SKM-1 treated with dmso at 0.1 percent for 144 hours (cell line): ENCODE measurements at regions not wholly inside any gene's neighbourhood (a gene's known extent, or its start where the extent isn't known, plus 50 kb on each side); places are given as distances from the start of the nearest gene placed in this dataset.
"Not testable (repeated sequence)": the region's sequence is repeated elsewhere in the genome, so short reads cannot be mapped to it uniquely, and the experiment has no call there.

Source experiments
- DNase-seq: peaks from one replicate; lab custom pipeline; 2025; ENCODE audit not compliant: unreplicated experiment; lab: John Stamatoyannopoulos, UW

- no peak for DNase-seq
These were observed 88.9 kb upstream of the NT5E start for GRCh38 chr6:85360794-85361642.

DNA sequence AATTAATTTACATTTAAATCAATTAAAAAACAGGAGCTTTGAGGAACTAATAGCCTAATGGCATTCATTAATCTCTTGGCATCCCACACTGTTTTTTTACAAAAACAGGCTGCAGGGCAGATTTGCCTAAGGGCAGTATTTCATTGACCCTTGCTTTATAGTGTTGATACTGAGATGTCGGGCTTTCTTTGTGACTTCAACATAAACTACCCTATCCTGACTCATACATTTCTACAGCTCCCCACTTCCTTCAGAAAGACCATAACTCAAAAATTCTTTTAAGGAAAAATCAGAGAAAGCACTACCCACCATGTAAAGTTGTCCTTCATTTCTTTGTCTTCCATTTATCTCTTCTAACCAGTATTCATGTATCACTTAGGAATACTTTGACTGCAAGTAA is 92.2 kb upstream of the NT5E start:
- no peak for DNase-seq

- DNase-seq = not testable (repeated sequence)
These were observed 93.1 kb upstream of the NT5E start for GRCh38 chr6:85356743-85357142.

DNA sequence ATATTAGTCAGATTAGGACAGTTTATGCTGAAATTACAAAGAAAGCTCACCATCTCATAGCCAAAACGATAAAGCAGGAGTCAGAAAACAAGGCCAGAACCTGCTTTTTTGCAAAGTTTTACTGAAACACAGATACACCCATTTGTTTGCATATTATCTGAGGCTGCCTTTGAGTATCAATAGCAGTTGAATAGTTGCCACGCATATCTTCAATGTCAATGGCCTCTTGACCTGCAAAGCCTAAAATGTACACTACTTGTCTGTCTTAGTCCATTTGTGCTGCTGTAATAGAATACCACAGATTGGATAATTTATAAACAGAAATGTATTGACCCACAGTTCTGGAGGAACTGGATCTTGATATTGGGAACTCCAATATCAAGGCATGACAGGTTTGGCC is 94.1 kb upstream of the NT5E start:
- DNase-seq = no peak

DNA sequence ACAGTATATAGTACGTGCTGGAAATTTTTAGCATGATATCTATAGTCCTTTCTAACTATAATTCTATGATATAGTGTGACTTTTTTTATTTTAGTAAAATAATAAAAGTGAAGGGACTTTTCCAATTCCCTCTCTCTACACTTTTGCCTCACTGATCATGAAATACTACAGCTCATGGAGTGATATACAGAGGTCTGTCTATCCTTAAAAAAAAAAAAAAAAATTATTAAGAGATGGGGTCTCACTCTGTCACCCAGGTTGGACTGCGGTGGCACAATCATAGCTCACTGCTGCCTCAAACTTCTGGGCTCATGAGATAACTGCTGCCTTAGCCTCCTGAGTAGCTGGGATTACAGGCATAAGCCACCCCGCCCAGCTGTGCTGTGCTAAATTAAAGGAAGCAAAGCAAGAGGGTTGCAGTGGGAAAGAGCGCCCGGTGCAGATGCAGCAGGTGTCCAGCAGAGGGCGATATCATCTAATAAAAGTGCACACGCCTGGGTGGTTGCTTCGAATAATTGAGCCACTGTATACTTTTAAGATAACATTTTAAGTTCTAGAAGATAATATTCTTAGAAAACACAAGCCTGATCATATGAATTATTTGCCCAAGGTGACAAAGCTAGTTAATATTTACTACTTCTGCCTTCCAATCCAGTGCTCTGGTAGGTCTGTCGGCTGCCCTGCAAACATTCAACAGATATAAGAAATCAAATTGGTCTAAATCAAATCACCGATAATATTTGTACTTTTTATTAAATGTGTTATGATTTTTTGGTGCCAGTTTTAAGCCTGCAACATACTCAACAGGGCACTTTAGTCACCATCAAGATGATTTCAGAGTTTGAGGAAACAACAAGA is 94.9 kb upstream of the NT5E start:
- peak; percentile 69 for DNase-seq

GRCh38 chr6:85353012-85353411 is 96.9 kb upstream of the NT5E start:
- no peak for DNase-seq

- no peak for DNase-seq
These were observed 101.2 kb upstream of the NT5E start for GRCh38 chr6:85348643-85349042.

DNA sequence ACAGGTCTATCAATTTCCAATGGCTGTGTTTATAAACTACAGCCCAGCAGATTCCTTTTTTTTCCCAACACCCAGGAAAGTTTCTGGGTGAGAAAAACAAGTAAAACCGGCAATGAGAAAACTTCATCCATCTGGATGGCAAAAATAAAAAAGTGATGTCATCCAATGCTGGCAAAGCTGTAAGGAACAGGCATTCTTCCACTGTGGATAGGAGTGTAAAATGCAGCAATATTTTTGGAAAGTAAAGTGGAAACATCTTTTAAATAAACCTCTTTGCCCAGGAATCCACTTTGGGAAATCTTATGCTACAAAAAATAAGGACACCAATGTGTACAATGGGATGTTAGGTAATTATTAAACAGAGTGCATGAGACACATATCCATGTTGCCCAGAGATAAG is 102.1 kb upstream of the NT5E start:
- DNase-seq = no peak

DNA sequence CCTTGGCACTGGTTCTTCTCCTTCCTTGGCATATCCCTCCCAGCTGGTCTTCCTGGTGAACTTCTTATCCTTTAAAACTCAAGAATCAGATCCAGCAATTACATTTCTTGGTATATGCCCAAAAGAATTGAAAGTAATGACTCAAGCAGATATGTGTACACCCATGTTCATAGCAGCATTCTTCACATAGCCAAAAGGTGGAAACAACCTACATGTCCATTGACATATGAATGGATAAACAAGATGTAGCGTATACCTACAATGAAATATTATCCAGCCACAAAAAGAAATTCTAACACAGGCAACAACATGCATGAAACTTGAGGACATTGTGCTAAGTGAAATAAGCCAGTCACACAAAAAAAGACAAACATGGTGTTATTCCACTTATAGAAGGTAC is 103.7 kb upstream of the NT5E start:
- DNase-seq = no peak

DNA sequence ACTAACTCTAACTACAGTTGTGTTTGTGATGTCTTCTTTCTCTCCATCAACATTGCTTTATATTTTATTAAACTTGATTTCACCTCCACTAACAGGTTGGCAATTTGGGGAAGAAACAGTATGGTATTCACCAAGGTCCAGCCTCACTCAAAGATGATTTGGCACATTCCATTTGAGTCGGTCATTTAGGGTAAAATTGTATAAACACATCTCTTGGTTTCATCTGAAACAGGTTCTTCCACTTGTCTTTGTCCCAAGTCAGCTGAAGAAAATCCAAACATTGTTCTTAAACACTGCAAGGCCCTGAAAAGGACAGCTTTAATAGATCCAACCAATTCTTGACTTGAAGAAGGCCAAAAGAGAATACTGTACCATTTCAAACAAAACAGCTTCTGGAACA is 104.9 kb upstream of the NT5E start:
- no peak for DNase-seq

- DNase-seq = no peak
These were observed 106.5 kb upstream of the NT5E start for GRCh38 chr6:85343428-85343827.

GRCh38 chr6:85329196-85329595 is 120.7 kb upstream of the NT5E start:
- no peak for DNase-seq

DNA sequence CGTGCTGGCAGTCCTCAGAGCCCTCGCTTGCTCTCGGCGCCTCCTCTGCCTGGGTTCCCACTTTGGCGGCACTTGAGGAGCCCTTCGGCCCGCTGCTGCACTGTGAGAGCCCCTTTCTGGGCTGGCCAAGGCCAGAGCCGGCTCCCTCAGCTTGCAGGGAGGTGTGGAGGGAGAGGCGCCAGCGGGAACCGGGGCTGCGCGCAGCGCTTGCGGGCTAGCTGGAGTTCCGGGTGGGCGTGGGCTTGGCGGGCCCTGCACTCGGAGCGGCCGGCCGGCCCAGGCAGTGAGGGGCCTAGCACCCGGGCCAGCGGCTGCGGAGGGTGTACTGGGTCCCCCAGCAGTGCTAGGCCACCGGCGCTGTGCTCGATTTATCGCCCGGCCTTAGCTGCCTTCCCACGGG is 124.1 kb upstream of the NT5E start:
- DNase-seq = not testable (repeated sequence)

DNA sequence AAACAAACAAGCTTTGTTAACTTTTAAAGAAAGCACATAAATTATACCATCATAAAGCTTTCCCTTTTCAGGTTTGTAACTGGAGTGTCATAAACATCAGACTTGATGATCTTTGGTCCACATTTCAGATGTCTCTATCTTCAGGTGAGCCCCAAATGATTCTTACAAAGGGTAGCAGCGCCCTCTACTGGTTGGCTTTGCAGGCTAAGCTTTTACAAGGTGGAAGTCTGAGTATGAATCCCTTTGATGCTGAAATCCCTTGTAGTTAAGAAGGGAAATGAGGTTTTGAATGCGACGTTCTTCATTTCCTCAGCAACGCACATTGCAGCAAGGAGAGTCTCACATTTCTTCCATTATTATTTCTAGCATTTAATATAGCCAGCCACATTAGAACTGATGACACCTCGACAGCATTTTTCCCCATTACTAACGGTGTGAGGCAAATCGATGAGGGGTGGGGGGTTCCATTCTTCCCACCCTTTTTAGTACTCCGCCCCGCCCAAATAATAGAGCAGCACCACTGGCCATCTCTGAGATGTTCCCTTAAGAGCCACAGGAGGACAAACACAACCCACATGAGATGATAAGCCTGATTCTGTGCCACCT is 126.3 kb upstream of the NT5E start:
- DNase-seq = peak; percentile 81

DNA sequence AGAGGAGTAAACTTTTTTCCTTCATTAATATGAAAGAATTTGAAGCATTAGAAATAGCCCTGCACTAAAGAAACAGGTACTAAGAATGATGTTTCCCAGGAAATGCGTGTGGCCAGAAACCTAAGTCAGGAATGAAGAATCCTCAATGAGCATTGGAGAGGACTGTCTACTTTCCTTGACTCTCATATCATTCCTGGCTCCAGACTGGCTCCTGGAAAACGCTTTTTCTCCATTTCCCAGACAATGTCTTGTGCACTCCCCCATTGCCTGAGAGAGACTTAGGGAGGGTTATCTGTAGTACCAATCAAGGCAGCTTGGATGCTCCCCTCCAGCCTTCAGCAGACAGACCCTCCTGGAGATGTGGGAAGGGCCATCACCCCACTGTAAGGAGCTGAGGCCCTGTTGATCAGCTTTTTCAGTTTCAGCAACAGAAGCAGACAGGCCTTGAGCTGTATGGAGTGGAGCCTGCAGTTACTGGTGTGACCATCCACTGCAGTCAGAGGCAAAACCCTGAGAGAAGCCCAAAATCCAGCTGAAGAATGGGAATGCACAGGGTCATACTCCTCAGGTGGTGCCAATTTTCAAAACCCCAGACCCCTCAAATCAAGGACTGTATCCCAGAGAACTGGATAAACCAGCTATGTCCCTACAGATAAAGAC is 127.3 kb upstream of the NT5E start:
- no peak for DNase-seq

DNA sequence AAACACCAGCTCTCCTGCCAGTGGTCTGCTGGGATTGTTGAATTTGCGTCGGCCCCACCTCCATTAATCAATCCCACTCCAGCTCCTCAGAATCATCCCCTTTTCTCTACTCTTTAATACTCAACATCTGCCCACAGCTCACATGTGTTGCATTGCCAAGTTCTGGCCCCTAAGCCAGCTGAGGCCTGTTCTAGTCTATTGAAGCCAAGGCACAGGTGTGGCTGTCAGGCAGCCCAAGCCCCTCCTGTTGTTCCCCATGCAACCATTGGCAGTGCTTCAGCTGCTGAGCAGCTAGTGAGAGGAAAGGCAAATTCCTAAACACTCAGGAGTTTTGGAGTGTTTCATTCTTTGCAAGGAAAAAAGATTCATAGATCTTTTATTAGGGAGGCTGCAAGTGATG is 128.0 kb upstream of the NT5E start:
- no peak for DNase-seq

GRCh38 chr6:85314586-85314985 is 135.3 kb upstream of the NT5E start:
- DNase-seq = no peak

GRCh38 chr6:85300581-85300980 is 149.3 kb upstream of the NT5E start:
- DNase-seq = no peak

GRCh38 chr6:85298553-85298952 is 151.3 kb upstream of the NT5E start:
- no peak for DNase-seq

DNA sequence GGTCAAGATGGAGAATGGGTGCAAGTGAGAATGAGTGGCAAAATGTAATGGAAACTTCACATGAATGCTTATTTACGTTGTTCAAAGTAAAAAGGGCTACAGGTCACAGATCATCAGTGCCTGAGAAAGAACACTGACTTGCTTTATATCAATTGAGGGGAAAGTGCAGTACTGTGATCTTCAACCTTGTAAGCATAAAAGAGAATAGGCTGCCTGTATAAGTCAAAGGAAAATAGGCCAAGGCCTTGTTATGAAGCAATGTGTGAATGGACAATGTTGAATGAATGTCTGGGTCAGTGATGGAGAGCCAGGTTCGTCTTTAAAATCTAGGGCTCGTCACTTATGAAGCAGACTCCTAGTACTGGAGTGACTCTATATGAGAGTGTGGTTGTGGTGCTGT is 158.6 kb upstream of the NT5E start:
- no peak for DNase-seq

DNA sequence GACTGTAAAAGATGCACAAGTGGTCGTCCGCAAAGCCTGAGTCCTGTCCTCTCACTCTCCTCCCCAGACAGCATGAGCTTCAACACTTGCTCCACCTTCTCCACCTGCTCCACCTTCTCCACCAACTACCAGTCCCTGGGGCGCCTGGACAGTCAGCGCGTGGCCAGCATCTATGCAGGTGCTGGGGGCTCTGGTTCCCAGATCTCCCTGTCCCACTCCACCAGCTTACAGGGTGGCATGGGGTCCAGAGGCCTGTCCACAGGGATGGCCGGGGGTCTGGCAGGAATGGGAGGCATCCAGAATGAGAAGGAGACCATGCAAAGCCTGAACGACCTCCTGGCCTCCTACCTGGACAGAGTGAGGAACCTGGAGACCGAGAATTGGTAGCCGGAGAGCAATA is 162.2 kb upstream of the NT5E start:
- no peak for DNase-seq
